K562 (cell line): ENCODE measurements at regions not wholly inside any gene's neighbourhood (a gene's known extent, or its start where the extent isn't known, plus 50 kb on each side); places are given as distances from the start of the nearest gene placed in this dataset.

Experiments used
- CSDE1 ChIP-seq, 2 experiments: fragments of 450-650 bp; IDR thresholded peaks; 2 replicates each; pipeline ENCODE4 v1.6.1; 2016; ENCODE audit warnings: mild to moderate bottlenecking in 1 of 2
- FIP1L1 ChIP-seq: fragments of 200-400 bp; formaldehyde crosslinking; IDR thresholded peaks from 2 replicates; pipeline ENCODE4 v1.6.1; 2018; ENCODE audit warnings: mild to moderate bottlenecking, low read depth, low read length; ENCODE audit not compliant: poor library complexity, severe bottlenecking
- KDM1A ChIP-seq, 2 experiments: fragments of 450-650 bp; IDR thresholded peaks; 2 replicates each; pipeline ENCODE4 v1.6.1; 2016; ENCODE audit warnings: mild to moderate bottlenecking in 2 of 2
- L3MBTL2 ChIP-seq: fragments of 450-650 bp; IDR thresholded peaks from 2 replicates; pipeline ENCODE4 v1.6.1; 2016; ENCODE audit warnings: mild to moderate bottlenecking, moderate library complexity
- NR3C1 ChIP-seq: sonication (generic); formaldehyde crosslinking; IDR thresholded peaks from 2 replicates; pipeline ENCODE4 v1.8.1; 2022; ENCODE audit warnings: missing genetic modification reagents
- SAP30 ChIP-seq: fragments of 200-600 bp; sonication (generic); IDR thresholded peaks from 2 replicates; pipeline ENCODE4 v1.6.1; 2012; ENCODE audit warnings: borderline replicate concordance, low read depth, mild to moderate bottlenecking, moderate library complexity, low read length, control low read depth, inconsistent platforms; ENCODE audit not compliant: insufficient read depth, poor library complexity, severe bottlenecking
- SMAD2 ChIP-seq: fragments of 150-350 bp; IDR thresholded peaks from 2 replicates; pipeline ENCODE4 v1.6.1; 2014; ENCODE audit warnings: low read depth, mild to moderate bottlenecking, low read length
- TFAM ChIP-seq: fragments of 250-450 bp; sonication (Bioruptor Pico); conservative IDR thresholded peaks from 2 replicates; pipeline ENCODE4 v1.5.0; 2021; ENCODE audit warnings: mild to moderate bottlenecking, moderate library complexity
- WHSC1 ChIP-seq: IDR thresholded peaks from one replicate; pipeline ENCODE4 v1.6.1; 2012; ENCODE audit warnings: low read length, control low read depth, inconsistent platforms
- ZBTB7A ChIP-seq: IDR thresholded peaks from 2 replicates; pipeline ENCODE4 v1.6.1; 2011; ENCODE audit warnings: low read depth, mild to moderate bottlenecking, low read length, moderate library complexity, borderline replicate concordance; ENCODE audit not compliant: control insufficient read depth
- ZEB2 ChIP-seq: fragments of 450-650 bp; IDR thresholded peaks from 2 replicates; pipeline ENCODE4 v1.6.1; 2016
- ZNF217 ChIP-seq: sonication (generic); formaldehyde crosslinking; IDR thresholded peaks from 2 replicates; pipeline ENCODE4 v1.8.0; 2022; ENCODE audit warnings: mild to moderate bottlenecking, missing genetic modification reagents
- ZNF311 ChIP-seq: fragments of 250-450 bp; sonication (Bioruptor Pico); IDR thresholded peaks from 2 replicates; pipeline ENCODE4 v1.4.0; 2020; ENCODE audit warnings: mild to moderate bottlenecking, moderate library complexity
- ZSCAN29 ChIP-seq: fragments of 450-650 bp; IDR thresholded peaks from 2 replicates; pipeline ENCODE4 v1.6.1; 2017
- TF ChIP-seq, protein P1 (sequence below): sonication (generic); formaldehyde crosslinking; IDR thresholded peaks from 2 replicates; pipeline ENCODE4 v1.8.0; 2022; ENCODE audit warnings: mild to moderate bottlenecking, missing genetic modification reagents
- TF ChIP-seq, protein P2 (sequence below): fragments of 250-450 bp; sonication (Bioruptor Pico); IDR thresholded peaks from 2 replicates; pipeline ENCODE4 v1.5.0; 2022; ENCODE audit warnings: mild to moderate bottlenecking
- TF ChIP-seq, protein P3 (sequence below): fragments of 450-650 bp; formaldehyde crosslinking; IDR thresholded peaks from 2 replicates; pipeline ENCODE4 v1.4.0; 2020; ENCODE audit warnings: mild to moderate bottlenecking, moderate library complexity
- TF ChIP-seq, protein P4 (sequence below): fragments of 250-450 bp; sonication (Bioruptor Pico); IDR thresholded peaks from 2 replicates; pipeline ENCODE4 v1.5.0; 2021
- TF ChIP-seq, protein P5 (sequence below): IDR thresholded peaks from 2 replicates; pipeline ENCODE4 v1.6.1; 2011; ENCODE audit not compliant: insufficient read length; ENCODE audit errors: extremely low read depth
- TF ChIP-seq, protein P6 (sequence below), 3 experiments: fragments of 200-800 bp in 1 of 3; sonication (Bioruptor generic) in 1 of 3; sonication (generic) in 1 of 3; formaldehyde crosslinking in 1 of 3; IDR thresholded peaks; 2 replicates each; pipeline versions ENCODE4 v1.6.1 to v1.8.0; 2016 to 2022; ENCODE audit warnings: mild to moderate bottlenecking in 2 of 3, missing compliant biosample characterization in 2 of 3, missing genetic modification characterization in 2 of 3, missing genetic modification reagents in 1 of 3

DNA sequence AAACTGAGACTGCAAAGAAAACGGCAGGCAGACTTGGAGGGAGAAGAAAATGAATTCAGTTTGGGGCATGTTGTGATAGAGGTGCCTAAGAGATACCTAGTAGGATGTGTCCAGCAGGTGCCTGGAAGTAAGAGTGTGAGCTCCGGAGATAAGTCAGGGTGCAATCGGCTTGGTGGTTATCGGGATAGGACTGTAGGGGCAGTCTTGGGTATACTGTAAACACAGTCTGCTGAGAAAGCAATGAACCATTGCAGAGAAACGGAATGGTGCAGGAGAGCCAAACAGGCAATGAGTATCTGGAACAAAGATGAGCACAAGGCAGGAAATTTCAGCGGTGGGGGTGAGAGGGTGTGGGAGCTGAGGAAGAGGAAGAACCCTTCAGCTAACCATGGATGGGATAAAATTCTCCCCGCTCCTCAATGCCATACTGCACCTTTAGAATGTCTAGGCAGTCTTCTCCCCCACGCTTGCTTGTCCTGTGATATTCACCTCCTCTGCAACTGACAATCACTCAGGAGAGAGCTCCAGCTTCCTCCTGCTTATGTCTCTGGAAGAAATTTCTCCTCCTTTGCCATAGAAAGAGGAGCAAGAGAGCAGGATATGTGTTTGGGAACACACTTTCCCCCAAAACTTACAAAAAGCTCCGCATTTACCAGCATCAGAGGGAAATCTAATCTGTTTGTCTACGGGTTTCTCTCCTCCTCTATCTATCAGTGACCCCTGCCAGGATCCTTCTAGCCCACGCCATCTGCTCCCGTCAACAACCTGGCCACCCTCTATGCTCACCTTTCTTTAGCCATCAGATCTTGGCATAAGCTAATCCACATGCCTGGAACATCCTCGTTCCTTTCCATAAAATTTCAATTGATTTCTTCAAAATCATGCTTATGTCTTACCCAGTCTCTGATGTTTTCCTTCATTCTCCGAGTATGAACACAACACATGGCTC lies 381.7 kb upstream of the JARID2 start (continued):
- TF ChIP-seq ZEB2 (peak; percentile 95), NR3C1 (no peak), TFAM (CRISPR knock-in tag) (no peak), FIP1L1 (no peak), ZNF311 (no peak), KDM1A (IDR thresholded peaks at IDR 0.05) (peak; percentile 65 to 74), CSDE1 (IDR thresholded peaks at IDR 0.05) (no peak), ZNF217 (CRISPR knock-in tag) (no peak), L3MBTL2 (peak; percentile 31; the same call in 1 of the 2 replicates), ZBTB7A (no peak), SAP30 (no peak), ZSCAN29 (no peak), SMAD2 (no peak), WHSC1 (no peak)
- TF ChIP-seq, protein P1, sequence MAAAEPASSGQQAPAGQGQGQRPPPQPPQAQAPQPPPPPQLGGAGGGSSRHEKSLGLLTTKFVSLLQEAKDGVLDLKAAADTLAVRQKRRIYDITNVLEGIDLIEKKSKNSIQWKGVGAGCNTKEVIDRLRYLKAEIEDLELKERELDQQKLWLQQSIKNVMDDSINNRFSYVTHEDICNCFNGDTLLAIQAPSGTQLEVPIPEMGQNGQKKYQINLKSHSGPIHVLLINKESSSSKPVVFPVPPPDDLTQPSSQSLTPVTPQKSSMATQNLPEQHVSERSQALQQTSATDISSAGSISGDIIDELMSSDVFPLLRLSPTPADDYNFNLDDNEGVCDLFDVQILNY, result no peak
- TF ChIP-seq, protein P2, sequence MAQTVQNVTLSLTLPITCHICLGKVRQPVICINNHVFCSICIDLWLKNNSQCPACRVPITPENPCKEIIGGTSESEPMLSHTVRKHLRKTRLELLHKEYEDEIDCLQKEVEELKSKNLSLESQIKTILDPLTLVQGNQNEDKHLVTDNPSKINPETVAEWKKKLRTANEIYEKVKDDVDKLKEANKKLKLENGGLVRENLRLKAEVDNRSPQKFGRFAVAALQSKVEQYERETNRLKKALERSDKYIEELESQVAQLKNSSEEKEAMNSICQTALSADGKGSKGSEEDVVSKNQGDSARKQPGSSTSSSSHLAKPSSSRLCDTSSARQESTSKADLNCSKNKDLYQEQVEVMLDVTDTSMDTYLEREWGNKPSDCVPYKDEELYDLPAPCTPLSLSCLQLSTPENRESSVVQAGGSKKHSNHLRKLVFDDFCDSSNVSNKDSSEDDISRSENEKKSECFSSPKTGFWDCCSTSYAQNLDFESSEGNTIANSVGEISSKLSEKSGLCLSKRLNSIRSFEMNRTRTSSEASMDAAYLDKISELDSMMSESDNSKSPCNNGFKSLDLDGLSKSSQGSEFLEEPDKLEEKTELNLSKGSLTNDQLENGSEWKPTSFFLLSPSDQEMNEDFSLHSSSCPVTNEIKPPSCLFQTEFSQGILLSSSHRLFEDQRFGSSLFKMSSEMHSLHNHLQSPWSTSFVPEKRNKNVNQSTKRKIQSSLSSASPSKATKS (CRISPR knock-in tag), result no peak
- TF ChIP-seq, protein P3, sequence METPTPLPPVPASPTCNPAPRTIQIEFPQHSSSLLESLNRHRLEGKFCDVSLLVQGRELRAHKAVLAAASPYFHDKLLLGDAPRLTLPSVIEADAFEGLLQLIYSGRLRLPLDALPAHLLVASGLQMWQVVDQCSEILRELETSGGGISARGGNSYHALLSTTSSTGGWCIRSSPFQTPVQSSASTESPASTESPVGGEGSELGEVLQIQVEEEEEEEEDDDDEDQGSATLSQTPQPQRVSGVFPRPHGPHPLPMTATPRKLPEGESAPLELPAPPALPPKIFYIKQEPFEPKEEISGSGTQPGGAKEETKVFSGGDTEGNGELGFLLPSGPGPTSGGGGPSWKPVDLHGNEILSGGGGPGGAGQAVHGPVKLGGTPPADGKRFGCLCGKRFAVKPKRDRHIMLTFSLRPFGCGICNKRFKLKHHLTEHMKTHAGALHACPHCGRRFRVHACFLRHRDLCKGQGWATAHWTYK (CRISPR knock-in tag), result no peak
- TF ChIP-seq, protein P4, sequence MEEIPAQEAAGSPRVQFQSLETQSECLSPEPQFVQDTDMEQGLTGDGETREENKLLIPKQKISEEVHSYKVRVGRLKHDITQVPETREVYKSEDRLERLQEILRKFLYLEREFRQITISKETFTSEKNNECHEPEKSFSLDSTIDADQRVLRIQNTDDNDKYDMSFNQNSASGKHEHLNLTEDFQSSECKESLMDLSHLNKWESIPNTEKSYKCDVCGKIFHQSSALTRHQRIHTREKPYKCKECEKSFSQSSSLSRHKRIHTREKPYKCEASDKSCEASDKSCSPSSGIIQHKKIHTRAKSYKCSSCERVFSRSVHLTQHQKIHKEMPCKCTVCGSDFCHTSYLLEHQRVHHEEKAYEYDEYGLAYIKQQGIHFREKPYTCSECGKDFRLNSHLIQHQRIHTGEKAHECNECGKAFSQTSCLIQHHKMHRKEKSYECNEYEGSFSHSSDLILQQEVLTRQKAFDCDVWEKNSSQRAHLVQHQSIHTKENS (CRISPR knock-in tag), result no peak
- TF ChIP-seq, protein P5, sequence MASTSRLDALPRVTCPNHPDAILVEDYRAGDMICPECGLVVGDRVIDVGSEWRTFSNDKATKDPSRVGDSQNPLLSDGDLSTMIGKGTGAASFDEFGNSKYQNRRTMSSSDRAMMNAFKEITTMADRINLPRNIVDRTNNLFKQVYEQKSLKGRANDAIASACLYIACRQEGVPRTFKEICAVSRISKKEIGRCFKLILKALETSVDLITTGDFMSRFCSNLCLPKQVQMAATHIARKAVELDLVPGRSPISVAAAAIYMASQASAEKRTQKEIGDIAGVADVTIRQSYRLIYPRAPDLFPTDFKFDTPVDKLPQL, result no peak
- TF ChIP-seq, protein P6, sequence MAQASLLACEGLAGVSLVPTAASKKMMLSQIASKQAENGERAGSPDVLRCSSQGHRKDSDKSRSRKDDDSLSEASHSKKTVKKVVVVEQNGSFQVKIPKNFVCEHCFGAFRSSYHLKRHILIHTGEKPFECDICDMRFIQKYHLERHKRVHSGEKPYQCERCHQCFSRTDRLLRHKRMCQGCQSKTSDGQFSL (CRISPR knock-in tag; IDR thresholded peaks at IDR 0.05), result 0 out of 2 replicates have a peak, but pooled peaks have one; percentile 53
- TF ChIP-seq, protein P6 (tag; IDR thresholded peaks at IDR 0.05), result no peak
